G401 (cell line): ENCODE measurements at regions not wholly inside any gene's neighbourhood (a gene's known extent, or its start where the extent isn't known, plus 50 kb on each side); places are given as distances from the start of the nearest gene placed in this dataset.

Experiments
- DNase-seq: peaks from one replicate; pipeline ENCODE4 v3.0.0-alpha.2; 2015; ENCODE audit warnings: low spot score
- in situ Hi-C: cut with HindIII; loops from 2 replicates; pipeline ENCODE4 v1.10.0; 2016; ENCODE audit warnings: low sequenced_read_pairs, mixed read lengths

GRCh38 chr2:16475986-16476567 is 189.6 kb downstream of the CYRIA start:
- DNase-seq: no peak
- in situ Hi-C loops: no loop called here

- DNase-seq: no peak
- in situ Hi-C loops: no loop called here
Observed at GRCh38 chr2:16475586-16475985, 190.0 kb downstream of the CYRIA start.

DNA sequence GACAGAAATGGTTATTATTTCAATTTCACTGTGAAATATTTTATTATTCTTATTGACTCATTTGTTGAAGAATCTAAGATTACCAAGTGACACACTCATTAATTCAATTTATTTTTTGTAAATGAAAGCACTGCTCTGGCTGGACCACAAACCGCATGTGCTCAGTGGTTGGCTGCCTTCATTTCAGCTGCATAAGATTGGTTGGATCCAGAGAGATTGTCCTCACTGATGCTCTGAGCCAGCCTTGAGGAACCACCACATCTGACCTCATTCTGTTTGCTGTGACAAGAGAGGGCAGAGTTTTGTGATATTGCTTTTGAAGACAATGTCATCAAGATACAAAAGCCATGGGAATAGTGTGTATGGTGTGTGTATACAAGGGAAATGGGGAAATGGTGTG is 192.1 kb downstream of the CYRIA start:
- no peak for DNase-seq
- in situ Hi-C loops: no loop called here

DNA sequence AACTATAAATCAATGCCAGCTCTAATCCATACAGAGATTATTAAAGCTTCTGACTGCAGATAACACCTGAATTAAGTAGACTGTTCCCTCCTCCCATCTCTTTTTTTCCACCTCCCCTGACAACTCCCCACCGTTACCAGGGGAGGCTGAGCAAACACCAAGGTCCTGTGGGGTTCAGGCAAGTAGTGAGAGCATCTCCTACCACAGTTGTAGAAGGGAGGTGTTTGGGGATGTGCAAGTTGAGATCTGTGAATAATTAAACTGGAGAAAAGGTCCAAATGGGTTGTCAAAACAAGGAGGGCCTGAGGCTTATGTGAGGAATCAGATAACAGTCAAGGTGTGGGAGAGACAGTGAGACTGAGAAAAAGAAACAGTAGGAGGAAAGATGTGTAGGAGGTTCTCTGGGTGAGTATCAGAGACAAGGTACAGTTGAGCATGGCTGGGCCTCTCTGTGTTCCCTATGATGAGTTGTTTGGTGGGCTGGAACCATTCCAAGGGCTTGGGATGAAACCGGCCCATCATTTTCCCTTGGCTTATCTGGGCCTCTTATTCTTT is 194.6 kb downstream of the CYRIA start:
- DNase-seq: no peak
- in situ Hi-C loops: no loop called here

GRCh38 chr2:16466821-16467151 is 198.8 kb downstream of the CYRIA start:
- in situ Hi-C loops: no loop called here
- DNase-seq: no peak

DNA sequence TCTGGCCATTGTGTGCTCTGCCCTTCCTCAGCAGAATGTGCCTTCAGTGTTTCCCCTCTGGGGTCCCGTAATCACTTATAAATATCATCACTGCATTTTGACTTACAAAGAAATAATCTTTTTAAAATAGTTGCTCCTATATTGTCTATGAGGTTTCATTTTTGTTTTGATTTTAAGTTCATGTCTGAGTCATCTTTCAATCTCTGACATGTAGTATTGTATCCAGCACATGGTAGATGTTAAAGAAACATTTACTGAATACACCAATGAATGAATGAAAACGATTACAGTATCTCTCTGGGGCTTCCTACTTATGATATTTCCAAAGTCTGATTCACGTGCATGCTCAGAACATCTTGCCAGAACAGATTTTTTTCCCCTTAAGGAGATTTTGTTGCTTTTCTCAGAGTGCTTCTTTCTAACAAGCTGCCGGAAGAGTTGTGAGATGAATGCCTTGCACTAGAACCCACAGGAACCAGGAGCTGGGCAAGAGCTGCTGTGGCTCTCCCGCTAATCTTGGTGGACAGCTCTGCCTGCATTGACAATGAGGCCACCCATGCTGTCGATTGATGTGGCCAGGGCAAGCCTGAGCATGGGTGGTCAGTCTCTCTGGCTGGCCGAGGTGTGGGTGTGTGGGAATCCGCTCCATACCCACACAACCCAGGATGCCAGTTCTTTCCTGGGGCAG is 199.4 kb downstream of the CYRIA start:
- no peak for DNase-seq
- in situ Hi-C loops: no loop called here

DNA sequence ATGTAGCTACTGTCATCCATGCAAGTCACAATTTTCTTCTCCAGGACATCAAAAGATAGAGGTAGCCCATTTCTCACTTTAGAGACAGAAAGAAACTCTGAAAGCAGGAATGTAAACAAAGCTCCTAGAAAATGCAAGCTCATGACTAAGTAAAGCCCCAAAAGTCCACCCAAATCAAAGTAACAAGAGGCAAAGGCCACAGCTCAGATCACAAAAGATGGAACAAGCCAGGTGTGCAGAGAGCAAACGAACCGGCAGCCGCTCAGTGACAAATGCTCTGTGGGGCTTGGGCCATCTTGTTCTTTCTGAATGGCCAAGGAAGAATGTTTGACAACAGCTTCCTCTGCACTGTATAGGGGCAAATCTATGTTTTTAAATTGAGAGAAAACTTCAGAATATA is 201.0 kb downstream of the CYRIA start:
- in situ Hi-C loops: no loop called here
- DNase-seq: no peak

- in situ Hi-C loops: no loop called here
- no peak for DNase-seq
Observed at GRCh38 chr2:16462958-16463357, 202.7 kb downstream of the CYRIA start.

- in situ Hi-C loops: no loop called here
- no peak for DNase-seq
Observed at GRCh38 chr2:16461672-16462071, 204.0 kb downstream of the CYRIA start.

- DNase-seq: no peak
- in situ Hi-C loops: no loop called here
Observed at GRCh38 chr2:16459606-16460005, 206.0 kb downstream of the CYRIA start.

- in situ Hi-C loops: no loop called here
Observed at GRCh38 chr2:16454621-16455020, 211.0 kb downstream of the CYRIA start.

GRCh38 chr2:16452123-16452522 is 213.5 kb downstream of the CYRIA start:
- in situ Hi-C loops: no loop called here
- no peak for DNase-seq

More at GRCh38 chr2:16454621-16455020, 211.0 kb downstream of the CYRIA start:
- DNase-seq: no peak

DNA sequence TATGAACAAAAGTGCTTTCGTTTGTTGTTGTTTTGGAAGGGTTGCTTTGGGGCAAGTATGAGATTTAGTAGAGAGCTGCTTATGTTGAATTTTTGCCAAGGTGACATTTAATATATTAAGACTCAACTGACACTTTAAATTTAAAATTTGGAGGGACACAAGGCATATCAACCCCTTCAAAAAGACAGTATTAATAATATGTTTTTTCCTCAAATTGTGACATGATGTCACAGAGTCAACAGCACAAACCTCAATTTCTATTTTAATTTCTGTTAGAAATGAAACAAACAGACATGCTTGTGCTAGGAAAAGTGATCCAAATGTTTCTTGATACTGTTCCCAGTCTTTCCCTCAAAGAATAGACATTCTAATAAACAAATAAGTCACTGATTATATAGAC is 218.9 kb downstream of the CYRIA start:
- no peak for DNase-seq
- in situ Hi-C loops: no loop called here

GRCh38 chr2:16442971-16443370 is 222.7 kb downstream of the CYRIA start:
- in situ Hi-C loops: no loop called here
- DNase-seq: no peak

DNA sequence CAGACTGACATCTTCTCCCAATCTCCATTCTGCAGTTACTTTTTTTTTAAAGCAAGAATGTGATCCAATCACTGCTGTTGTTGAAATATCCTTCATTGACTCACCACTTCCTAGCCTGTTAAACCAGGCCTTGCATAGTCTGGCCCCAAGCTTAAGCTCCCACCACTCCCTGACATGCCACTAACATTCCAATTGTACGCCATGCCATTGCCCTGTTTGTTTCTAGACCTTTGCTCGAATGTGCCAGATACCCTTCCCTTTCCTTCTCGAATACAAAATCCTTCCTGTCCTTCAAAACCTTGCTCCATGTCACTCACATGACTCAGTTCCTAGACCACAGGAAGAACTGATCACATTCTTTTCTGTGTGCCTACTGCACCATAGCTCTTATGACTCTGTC is 224.2 kb downstream of the CYRIA start:
- in situ Hi-C loops: no loop called here
- DNase-seq: no peak

DNA sequence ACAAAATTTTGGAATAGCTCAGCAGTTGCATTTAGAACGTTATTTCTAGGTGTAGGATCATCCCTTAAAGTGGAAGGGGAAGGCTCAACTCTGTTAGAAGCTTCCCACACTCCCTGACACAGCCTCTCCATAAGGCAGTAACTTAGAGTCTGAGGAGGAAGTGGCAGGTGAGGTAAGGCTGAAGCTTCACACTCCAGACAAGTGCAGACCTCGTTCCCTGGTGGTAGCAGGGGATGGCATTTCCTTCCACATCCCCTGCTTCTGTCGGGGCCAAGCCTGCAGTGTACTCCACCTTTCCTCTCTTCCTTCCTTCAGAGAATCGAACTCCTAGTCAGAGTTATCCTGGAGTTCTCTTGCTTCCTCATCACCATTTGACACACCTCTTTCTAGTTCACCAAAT is 224.7 kb downstream of the CYRIA start:
- in situ Hi-C loops: no loop called here
- DNase-seq: no peak

GRCh38 chr2:16438613-16439321 is 226.9 kb downstream of the CYRIA start:
- in situ Hi-C loops: no loop called here

DNA sequence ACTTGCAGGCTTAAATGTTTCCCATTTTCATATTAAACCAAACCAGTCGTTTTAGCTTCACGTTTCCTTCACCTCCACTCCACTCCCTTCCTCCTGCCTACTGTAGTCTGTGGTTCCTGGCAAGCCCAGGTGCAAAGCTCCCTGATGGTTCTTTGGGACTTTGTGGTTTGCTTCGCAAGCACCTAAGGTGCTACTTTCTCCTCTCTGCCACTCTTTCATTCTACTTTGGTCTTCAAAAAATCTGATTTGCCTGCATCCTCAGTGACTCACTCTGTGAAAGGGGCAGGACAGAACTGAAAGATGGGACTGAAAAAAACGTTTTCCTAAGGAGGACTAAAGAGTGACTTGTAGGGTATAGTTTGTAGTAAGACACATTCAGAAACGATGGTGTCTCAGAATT is 228.4 kb downstream of the CYRIA start:
- no peak for DNase-seq
- in situ Hi-C loops: no loop called here

More at GRCh38 chr2:16438613-16439321, 226.9 kb downstream of the CYRIA start:
- DNase-seq: no peak

DNA sequence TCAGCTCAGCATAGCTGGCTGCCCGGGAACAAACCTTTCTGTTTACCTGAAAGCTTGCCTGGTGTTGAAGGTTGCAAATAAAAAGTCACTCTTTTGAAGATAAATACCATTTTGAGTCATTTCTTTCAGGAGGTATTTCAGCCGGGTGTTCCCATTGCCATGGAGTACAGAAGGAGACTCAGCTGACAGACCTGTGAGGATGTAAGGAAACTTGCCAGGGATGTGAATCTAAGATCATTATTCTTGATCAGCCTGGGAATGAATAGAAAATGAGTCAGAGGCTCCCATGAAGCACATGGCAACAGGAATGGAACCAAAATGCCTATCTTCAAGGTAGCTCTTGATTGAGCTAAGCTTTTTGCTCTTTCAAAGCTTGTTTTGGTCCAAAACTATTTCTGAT is 231.2 kb downstream of the CYRIA start:
- in situ Hi-C loops: no loop called here
- DNase-seq: no peak

- no peak for DNase-seq
- in situ Hi-C loops: no loop called here
Observed at GRCh38 chr2:16430846-16431245, 234.8 kb downstream of the CYRIA start.
